ENCODE measurements at regions not wholly inside any gene's neighbourhood (a gene's known extent, or its start where the extent isn't known, plus 50 kb on each side); places are given as distances from the start of the nearest gene placed in this dataset.

- Histone ChIP-seq H3K9me3 (replicated peaks) (no peaks in the 10 kb centered on the region; the same call in 1 of the 2 replicates), H3K4me1 (replicated peaks) (no peaks in the 10 kb centered on the region), H3K27ac (no peak overlapping the region), H3K36me3 (no peaks in the 10 kb centered on the region), H3K27me3 (replicated peaks) (no peaks in the 10 kb centered on the region), H3K4me3 (no peak overlapping the region)
- no peak for DNase-seq (ENCODE audit: low read depth in 1 of 2, low spot score in 2 of 2)
Measured at GRCh38 chr1:193435781-193436180, 249.4 kb upstream of the B3GALT2 start.

GRCh38 chr1:193434319-193434718 lies 247.9 kb upstream of the B3GALT2 start:
- Histone ChIP-seq H3K27me3 (replicated peaks) (no peaks in the 10 kb centered on the region), H3K9me3 (replicated peaks) (no peaks in the 10 kb centered on the region; the same call in 1 of the 2 replicates), H3K27ac (no peak overlapping the region), H3K4me1 (replicated peaks) (no peaks in the 10 kb centered on the region), H3K36me3 (no peaks in the 10 kb centered on the region), H3K4me3 (no peak overlapping the region)
- no peak for DNase-seq (ENCODE audit: low read depth in 1 of 2, low spot score in 2 of 2)

- H3K4me1 ChIP-seq (replicated peaks): no peaks in the 10 kb centered on the region
- H3K4me3 ChIP-seq: no peak overlapping the region
- H3K27ac ChIP-seq: no peak overlapping the region
- no peaks in the 10 kb centered on the region; the same call in 1 of the 2 replicates for H3K9me3 ChIP-seq (replicated peaks)
- no peaks in the 10 kb centered on the region for H3K27me3 ChIP-seq (replicated peaks)
- no peaks in the 10 kb centered on the region for H3K36me3 ChIP-seq
- no peak for DNase-seq (ENCODE audit: low read depth in 1 of 2, low spot score in 2 of 2)
Measured at GRCh38 chr1:193433599-193433998, 247.2 kb upstream of the B3GALT2 start.

GRCh38 chr1:193432979-193433587 lies 246.7 kb upstream of the B3GALT2 start:
- Histone ChIP-seq H3K4me1 (replicated peaks) (no peaks in the 10 kb centered on the region), H3K36me3 (no peaks in the 10 kb centered on the region), H3K9me3 (replicated peaks) (no peaks in the 10 kb centered on the region; the same call in 1 of the 2 replicates), H3K4me3 (no peak overlapping the region), H3K27me3 (replicated peaks) (no peaks in the 10 kb centered on the region), H3K27ac (no peak overlapping the region)
- no peak for DNase-seq (ENCODE audit: low read depth in 1 of 2, low spot score in 2 of 2)

GRCh38 chr1:193431265-193431977 lies 245.0 kb upstream of the B3GALT2 start:
- Histone ChIP-seq H3K27me3 (replicated peaks) (no peaks in the 10 kb centered on the region), H3K36me3 (no peaks in the 10 kb centered on the region), H3K4me3 (no peak overlapping the region), H3K27ac (no peak overlapping the region), H3K9me3 (replicated peaks) (no peaks in the 10 kb centered on the region; the same call in 1 of the 2 replicates), H3K4me1 (replicated peaks) (no peaks in the 10 kb centered on the region)
- DNase-seq (ENCODE audit: low read depth in 1 of 2, low spot score in 2 of 2): no peak

- DNase-seq (ENCODE audit: low read depth in 1 of 2, low spot score in 2 of 2): no peak
- Histone ChIP-seq H3K9me3 (replicated peaks) (no peaks in the 10 kb centered on the region), H3K27me3 (replicated peaks) (no peaks in the 10 kb centered on the region), H3K4me3 (no peak overlapping the region), H3K4me1 (replicated peaks) (no peaks in the 10 kb centered on the region), H3K27ac (no peak overlapping the region), H3K36me3 (no peaks in the 10 kb centered on the region)
Measured at GRCh38 chr1:193427524-193427923, 241.1 kb upstream of the B3GALT2 start.

GRCh38 chr1:193426061-193426460 lies 239.6 kb upstream of the B3GALT2 start:
- no peaks in the 10 kb centered on the region for H3K36me3 ChIP-seq
- no peak overlapping the region for H3K27ac ChIP-seq
- H3K9me3 ChIP-seq (replicated peaks): no peaks in the 10 kb centered on the region
- H3K4me3 ChIP-seq: no peak overlapping the region
- DNase-seq (ENCODE audit: low read depth in 1 of 2, low spot score in 2 of 2): no peak
- no peaks in the 10 kb centered on the region for H3K4me1 ChIP-seq (replicated peaks)
- H3K27me3 ChIP-seq (replicated peaks): no peaks in the 10 kb centered on the region

GRCh38 chr1:193421487-193421886 lies 235.1 kb upstream of the B3GALT2 start:
- Histone ChIP-seq H3K36me3 (no peaks in the 10 kb centered on the region), H3K9me3 (replicated peaks) (no peaks in the 10 kb centered on the region)

GRCh38 chr1:193419295-193419694 lies 232.9 kb upstream of the B3GALT2 start:
- Histone ChIP-seq H3K36me3 (no peaks in the 10 kb centered on the region), H3K27me3 (replicated peaks) (no peaks in the 10 kb centered on the region), H3K4me3 (no peak overlapping the region), H3K9me3 (replicated peaks) (no peaks in the 10 kb centered on the region), H3K27ac (no peak overlapping the region), H3K4me1 (replicated peaks) (peaks cover 6% of the 10 kb centered on the region; the same call in 1 of the 2 replicates)
- no peak for DNase-seq (ENCODE audit: low read depth in 1 of 2, low spot score in 2 of 2)

More at GRCh38 chr1:193421487-193421886, 235.1 kb upstream of the B3GALT2 start:
- Histone ChIP-seq H3K27me3 (replicated peaks) (no peaks in the 10 kb centered on the region), H3K4me3 (no peak overlapping the region), H3K27ac (no peak overlapping the region), H3K4me1 (replicated peaks) (peaks cover 6% of the 10 kb centered on the region; the same call in 1 of the 2 replicates)
- no peak for DNase-seq (ENCODE audit: low read depth in 1 of 2, low spot score in 2 of 2)

- Histone ChIP-seq H3K27me3 (replicated peaks) (no peaks in the 10 kb centered on the region), H3K4me1 (replicated peaks) (peaks cover 6% of the 10 kb centered on the region; the same call in 1 of the 2 replicates), H3K36me3 (no peaks in the 10 kb centered on the region), H3K4me3 (peak overlapping the region; percentile 22), H3K9me3 (replicated peaks) (no peaks in the 10 kb centered on the region), H3K27ac (peak overlapping the region; percentile 12; the same call in 1 of the 2 replicates)
- no peak for DNase-seq (ENCODE audit: low read depth in 1 of 2, low spot score in 2 of 2)
Measured at GRCh38 chr1:193418745-193419058, 232.3 kb upstream of the B3GALT2 start.

GRCh38 chr1:193417945-193418744 lies 231.7 kb upstream of the B3GALT2 start:
- Histone ChIP-seq H3K4me1 (replicated peaks) (peaks cover 6% of the 10 kb centered on the region; the same call in 1 of the 2 replicates), H3K4me3 (peak overlapping the region; percentile 22), H3K27ac (peak overlapping the region; percentile 12), H3K27me3 (replicated peaks) (no peaks in the 10 kb centered on the region), H3K9me3 (replicated peaks) (no peaks in the 10 kb centered on the region), H3K36me3 (no peaks in the 10 kb centered on the region)
- DNase-seq (ENCODE audit: low read depth in 1 of 2, low spot score in 2 of 2): peak in 1 of 2 experiments; percentile 53

- Histone ChIP-seq H3K4me3 (no peak overlapping the region), H3K9me3 (replicated peaks) (no peaks in the 10 kb centered on the region), H3K36me3 (no peaks in the 10 kb centered on the region), H3K27me3 (replicated peaks) (no peaks in the 10 kb centered on the region), H3K4me1 (replicated peaks) (peaks cover 6% of the 10 kb centered on the region; the same call in 1 of the 2 replicates), H3K27ac (no peak overlapping the region)
- peak in 1 of 2 experiments; percentile 3 for DNase-seq (ENCODE audit: low read depth in 1 of 2, low spot score in 2 of 2)
Measured at GRCh38 chr1:193417403-193417802, 231.0 kb upstream of the B3GALT2 start.

GRCh38 chr1:193416226-193417024 lies 230.0 kb upstream of the B3GALT2 start:
- no peak for DNase-seq (ENCODE audit: low read depth in 1 of 2, low spot score in 2 of 2)
- no peak overlapping the region for H3K4me3 ChIP-seq
- peaks cover 6% of the 10 kb centered on the region; the same call in 1 of the 2 replicates for H3K4me1 ChIP-seq (replicated peaks)
- no peaks in the 10 kb centered on the region for H3K36me3 ChIP-seq
- H3K27ac ChIP-seq: no peak overlapping the region
- H3K9me3 ChIP-seq (replicated peaks): no peaks in the 10 kb centered on the region
- H3K27me3 ChIP-seq (replicated peaks): no peaks in the 10 kb centered on the region

Data from SJSA1 (cell line).